ENCODE measurements at regions not wholly inside any gene's neighbourhood (a gene's known extent, or its start where the extent isn't known, plus 50 kb on each side); places are given as distances from the start of the nearest gene placed in this dataset.

- DNase-seq (ENCODE audit: low spot score): no peak
- in situ Hi-C loops (cut with HindIII; ENCODE audit: low sequenced_read_pairs): no loop called here
These were observed 109.6 kb upstream of the DOK6 start for GRCh38 chr18:69291044-69291443.

- no peak for DNase-seq (ENCODE audit: low spot score)
- in situ Hi-C loops (cut with HindIII; ENCODE audit: low sequenced_read_pairs): no loop called here
These were observed 108.9 kb upstream of the DOK6 start for GRCh38 chr18:69291755-69292154.

DNA sequence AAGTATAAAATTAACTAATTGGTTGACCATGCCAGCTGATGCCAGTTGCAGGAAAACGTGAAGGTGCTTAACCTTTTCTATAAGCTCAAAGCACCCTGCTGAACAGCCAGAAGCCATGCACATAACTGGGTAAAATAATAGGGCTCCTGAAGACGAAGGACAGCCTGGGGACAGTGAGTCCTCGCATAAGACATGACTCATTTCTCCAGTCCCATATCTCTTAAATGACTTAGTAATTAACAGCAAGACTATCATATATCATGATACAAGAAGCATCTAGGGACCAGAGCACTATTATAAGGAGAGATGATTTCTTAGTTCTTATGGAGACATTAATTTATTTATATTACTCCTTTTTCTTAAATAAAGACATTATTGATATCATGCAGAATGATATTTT, 100.5 kb upstream of the DOK6 start:
- DNase-seq (ENCODE audit: low spot score): no peak
- in situ Hi-C loops (cut with HindIII; ENCODE audit: low sequenced_read_pairs): no loop called here

DNA sequence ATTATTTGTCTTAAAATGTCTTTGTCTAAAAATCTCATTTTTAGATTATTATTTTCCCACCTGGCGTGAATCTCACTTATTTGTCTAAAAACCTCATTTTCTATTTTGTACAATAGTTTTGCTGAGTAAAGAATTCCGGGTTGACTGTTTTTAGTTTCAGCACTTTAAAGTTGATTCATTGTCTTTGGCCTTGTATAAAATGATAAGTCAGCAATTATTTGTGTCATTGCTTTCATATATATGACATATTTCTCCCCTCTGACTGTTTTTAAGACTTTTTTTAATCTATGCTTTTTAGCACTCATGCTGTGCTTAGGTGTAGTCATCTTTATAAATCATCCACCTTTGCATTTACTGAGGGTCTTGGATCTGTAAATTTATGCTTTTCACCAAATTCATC, 92.1 kb upstream of the DOK6 start:
- DNase-seq (ENCODE audit: low spot score): no peak
- in situ Hi-C loops (cut with HindIII; ENCODE audit: low sequenced_read_pairs): no loop called here

GRCh38 chr18:69326094-69326493, 74.6 kb upstream of the DOK6 start:
- in situ Hi-C loops (cut with HindIII; ENCODE audit: low sequenced_read_pairs): no loop called here
- DNase-seq (ENCODE audit: low spot score): no peak

DNA sequence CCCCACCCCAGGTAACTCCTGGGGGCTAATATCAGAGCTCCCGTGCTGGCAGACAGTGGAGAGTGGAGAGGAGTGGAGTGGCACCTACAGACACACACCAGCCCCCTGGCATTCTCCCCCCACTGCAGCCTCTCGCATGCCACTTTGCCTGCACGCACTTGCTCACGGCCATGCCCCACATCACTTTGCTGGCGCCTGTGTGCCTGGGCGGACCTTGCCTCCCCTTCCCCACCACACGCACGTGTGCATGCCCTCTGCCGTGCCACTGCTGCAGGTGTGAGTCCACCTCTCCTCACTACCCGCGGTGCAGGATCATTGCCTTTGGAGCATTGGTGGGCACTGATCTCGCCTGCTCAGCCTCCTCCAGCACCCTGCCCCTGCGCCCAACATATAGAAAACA, 72.6 kb upstream of the DOK6 start:
- in situ Hi-C loops (cut with HindIII; ENCODE audit: low sequenced_read_pairs): no loop called here
- no peak for DNase-seq (ENCODE audit: low spot score)

- DNase-seq (ENCODE audit: low spot score): no peak
- in situ Hi-C loops (cut with HindIII; ENCODE audit: low sequenced_read_pairs): no loop called here
These were observed 70.2 kb upstream of the DOK6 start for GRCh38 chr18:69330385-69331005.

GRCh38 chr18:69349912-69350597, 50.6 kb upstream of the DOK6 start:
- DNase-seq (ENCODE audit: low spot score): no peak
- in situ Hi-C loops (cut with HindIII; ENCODE audit: low sequenced_read_pairs): no loop called here

All from G401 (cell line).